ENCODE measurements at regions not wholly inside any gene's neighbourhood (a gene's known extent, or its start where the extent isn't known, plus 50 kb on each side); places are given as distances from the start of the nearest gene placed in this dataset.

DNA sequence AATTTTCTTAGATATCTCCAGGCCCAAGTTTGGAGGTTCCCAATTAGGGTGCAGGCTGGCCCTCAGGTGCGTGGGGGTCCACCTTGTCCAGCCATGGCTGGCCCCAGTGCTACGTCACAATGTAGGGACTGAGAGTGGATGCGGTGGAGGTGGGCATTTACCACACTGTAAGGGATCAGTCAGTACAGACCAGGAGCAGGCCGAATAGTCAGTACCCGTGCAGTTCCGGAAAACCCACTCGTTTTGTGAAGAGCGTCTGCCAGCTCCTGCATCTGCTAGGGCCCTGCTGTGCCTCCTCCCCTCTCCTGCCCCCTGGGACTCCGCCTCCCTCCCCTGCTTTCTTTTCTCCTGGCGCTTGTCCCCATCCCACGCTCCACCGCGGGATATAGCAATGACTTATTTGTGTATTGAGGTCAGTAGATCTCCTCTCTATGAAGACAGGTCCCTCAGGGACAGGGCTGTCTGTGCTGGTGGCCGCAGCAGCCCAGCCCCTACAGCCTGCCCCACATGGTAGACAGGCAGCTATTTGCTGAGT is 50.4 kb upstream of the SEPTIN5 start:
- DNase-seq, result no peak

- DNase-seq, result no peak
Observed at GRCh38 chr22:19664406-19664805, 49.9 kb upstream of the SEPTIN5 start.
